Smooth muscle cell of the brain vasculature (primary cell): ENCODE measurements at regions not wholly inside any gene's neighbourhood (a gene's known extent, or its start where the extent isn't known, plus 50 kb on each side); places are given as distances from the start of the nearest gene placed in this dataset.

Experiments used
- DNase-seq: peaks from one replicate; pipeline ENCODE4 v3.0.0-alpha.2; 2012; ENCODE audit warnings: low read depth, low spot score

GRCh38 chr3:10762611-10763247 is 53.3 kb upstream of the SLC6A11 start:
- DNase-seq: no peak

- DNase-seq: no peak
These were observed 52.8 kb upstream of the SLC6A11 start for GRCh38 chr3:10763248-10763620.

GRCh38 chr3:10763817-10764258 is 52.2 kb upstream of the SLC6A11 start:
- no peak for DNase-seq

GRCh38 chr3:10764259-10765051 is 51.6 kb upstream of the SLC6A11 start:
- no peak for DNase-seq

- DNase-seq: no peak
These were observed 49.9 kb upstream of the SLC6A11 start for GRCh38 chr3:10766049-10766705.
